ENCODE measurements at regions not wholly inside any gene's neighbourhood (a gene's known extent, or its start where the extent isn't known, plus 50 kb on each side); places are given as distances from the start of the nearest gene placed in this dataset.

- Histone ChIP-seq H3K9me1 (replicated peaks; ENCODE audit: control insufficient read depth, extremely low read depth, insufficient read depth, low read length) (no peaks in the 10 kb centered on the region), H3K9ac (replicated peaks; ENCODE audit: extremely low read depth, insufficient read depth, low read length) (no peak overlapping the region), H3K36me3 (ENCODE audit: control insufficient read depth in 2 of 2, extremely low read depth in 1 of 2, insufficient read depth in 2 of 2, low read length in 2 of 2) (no peaks in the 10 kb centered on the region), H3K27ac (ENCODE audit: insufficient read depth, low read depth, low read length) (no peak overlapping the region), H3K79me2 (ENCODE audit: control insufficient read depth, insufficient read depth, low read length) (no peaks in the 10 kb centered on the region), H2AFZ (ENCODE audit: low read depth, low read length) (no peak overlapping the region), H4K20me1 (replicated peaks; ENCODE audit: control insufficient read depth, extremely low read depth, insufficient read depth, low read length) (no peaks in the 10 kb centered on the region), H3K4me2 (ENCODE audit: insufficient read depth, low read length) (no peak overlapping the region), H3K4me3 (replicated peaks in 1 of 3; ENCODE audit: insufficient read depth in 1 of 3, low read depth in 1 of 3, low read length in 3 of 3) (no peak overlapping the region), H3K9me3 (replicated peaks; ENCODE audit: control insufficient read depth, insufficient read depth, low read length) (no peaks in the 10 kb centered on the region), H3K4me1 (ENCODE audit: control insufficient read depth, extremely low read depth, insufficient read depth, low read length) (no peaks in the 10 kb centered on the region), H3K27me3 (ENCODE audit: control insufficient read depth in 2 of 2, insufficient read depth in 2 of 2, low read length in 2 of 2) (no peaks in the 10 kb centered on the region)
- intact Hi-C loops (cut with micrococcal nuclease) = no loop called here
- POLR2A ChIA-PET = no interaction called here
- FAIRE-seq (no peak), DNase-seq (ENCODE audit: low read depth, low spot score) (no peak)
- TF ChIP-seq EZH2 (IDR thresholded peaks at IDR 0.05; ENCODE audit: borderline replicate concordance, low read depth, low read length, severe bottlenecking) (no peak), MAX (IDR thresholded peaks at IDR 0.05; ENCODE audit: insufficient read depth, insufficient read length) (no peak), POLR2A (IDR thresholded peaks at IDR 0.05; ENCODE audit: low read depth, low read length) (no peak), FOS (IDR thresholded peaks at IDR 0.05; ENCODE audit: borderline replicate concordance, insufficient read depth, low read length) (no peak), GATA2 (IDR thresholded peaks at IDR 0.05; ENCODE audit: insufficient read depth, insufficient read length, low read depth, low read length) (no peak), JUN (IDR thresholded peaks at IDR 0.05; ENCODE audit: borderline replicate concordance, insufficient read depth, insufficient read length, low read depth) (no peak), POLR2AphosphoS5 (IDR thresholded peaks at IDR 0.05; ENCODE audit: insufficient read depth, low read depth, low read length) (no peak), MYC (IDR thresholded peaks at IDR 0.05; ENCODE audit: low read depth, low read length) (no peak), CTCF (IDR thresholded peaks at IDR 0.05; ENCODE audit: extremely low read depth in 1 of 2, insufficient read depth in 1 of 2, low read depth in 1 of 2, low read length in 2 of 2) (no peak)
- CTCF ChIA-PET = no interaction called here
- no TSS peak for BruUV-seq (replicated peaks)
- dilution Hi-C loops (cut with MboI; ENCODE audit: extremely low pct_ligation_motif_present, low sequenced_read_pairs) = no loop called here
These were observed 1567.0 kb upstream of the SPRY2 start for GRCh38 chr13:81907787-81908372.

All from endothelial cell of umbilical vein (primary cell).